OCI-LY7 (cell line): ENCODE measurements at regions not wholly inside any gene's neighbourhood (a gene's known extent, or its start where the extent isn't known, plus 50 kb on each side); places are given as distances from the start of the nearest gene placed in this dataset.

Experiments
- CTCF ChIP-seq: fragments of 200-600 bp; sonication (generic); conservative IDR thresholded peaks from 2 replicates; pipeline ENCODE4 v1.5.1; 2014; ENCODE audit warnings: mild to moderate bottlenecking, antibody characterized with exemption, low read length, moderate library complexity, mixed read lengths
- EZH2phosphoT487 ChIP-seq: fragments of 200-600 bp; sonication (generic); IDR thresholded peaks from 2 replicates; pipeline ENCODE4 v1.6.1; 2018; ENCODE audit warnings: low read depth, borderline replicate concordance, mild to moderate bottlenecking, mixed run types, antibody characterized with exemption, low read length, moderate library complexity, mixed read lengths

- TF ChIP-seq CTCF (no peak), EZH2phosphoT487 (no peak)
Measured at GRCh38 chr9:110126499-110126941, 81.4 kb downstream of the C9orf152 start.
